GM18505 (cell line): ENCODE measurements at regions not wholly inside any gene's neighbourhood (a gene's known extent, or its start where the extent isn't known, plus 50 kb on each side); places are given as distances from the start of the nearest gene placed in this dataset.
"Not testable (repeated sequence)": the region's sequence is repeated elsewhere in the genome, so short reads cannot be mapped to it uniquely, and the experiment has no call there.

Experiments used
- ATAC-seq: cut with Tn5 transposase; IDR thresholded peaks from one replicate; pipeline ENCODE4 v1.9.1; 2021; ENCODE audit not compliant: unreplicated experiment
- POLR2A ChIP-seq: IDR thresholded peaks from 4 replicates; pipeline ENCODE4 v1.6.1; 2011; ENCODE audit warnings: borderline replicate concordance; ENCODE audit not compliant: insufficient read depth, insufficient read length; ENCODE audit errors: extremely low read depth

GRCh38 chr20:30921286-30922071 is 336.0 kb upstream of the DEFB115 start:
- no peak for TF ChIP-seq POLR2A
- ATAC-seq = no peak

GRCh38 chr20:30922129-30922528 is 335.3 kb upstream of the DEFB115 start:
- no peak for TF ChIP-seq POLR2A
- no peak for ATAC-seq

- no peak for ATAC-seq
- TF ChIP-seq POLR2A = no peak
These were observed 319.7 kb upstream of the DEFB115 start for GRCh38 chr20:30937790-30938189.

- no peak for ATAC-seq
- TF ChIP-seq POLR2A = no peak
These were observed 307.7 kb upstream of the DEFB115 start for GRCh38 chr20:30949761-30950160.

- ATAC-seq = not testable (repeated sequence)
These were observed 306.4 kb upstream of the DEFB115 start for GRCh38 chr20:30951088-30951487.

- ATAC-seq = not testable (repeated sequence)
These were observed 300.8 kb upstream of the DEFB115 start for GRCh38 chr20:30956649-30957048.

- not testable (repeated sequence) for ATAC-seq
These were observed 298.3 kb upstream of the DEFB115 start for GRCh38 chr20:30959208-30959607.

- no peak for TF ChIP-seq POLR2A
- no peak for ATAC-seq
These were observed 293.9 kb upstream of the DEFB115 start for GRCh38 chr20:30963591-30963990.

- not testable (repeated sequence) for ATAC-seq
These were observed 281.6 kb upstream of the DEFB115 start for GRCh38 chr20:30975859-30976258.

GRCh38 chr20:30985386-30985785 is 272.1 kb upstream of the DEFB115 start:
- ATAC-seq = no peak
- no peak for TF ChIP-seq POLR2A
